Upper lobe of left lung (tissue), 6 donors: ENCODE measurements at regions not wholly inside any gene's neighbourhood (a gene's known extent, or its start where the extent isn't known, plus 50 kb on each side); places are given as distances from the start of the nearest gene placed in this dataset.

Experiments used
- ATAC-seq, 2 donors: fragments of 200-7000 bp; cut with Tn5 transposase; one replicate each; pipeline ENCODE4 v1.9.1; 2022; ENCODE audit warnings: mild to moderate bottlenecking in 2 of 2, moderate library complexity in 2 of 2; ENCODE audit not compliant: low FRiP score in 2 of 2
- DNase-seq, 2 donors: peaks; one replicate each; pipeline ENCODE4 v3.0.0-alpha.2; 2019 to 2020
- H3K27ac ChIP-seq, 4 donors: fragments of 200-600 bp; sonication (generic); one replicate each; pipeline ENCODE4 v1.5.1; 2016 to 2019
- H3K27me3 ChIP-seq, 4 donors: fragments of 200-600 bp; sonication (generic); one replicate each; pipeline ENCODE4 v1.5.1; 2017 to 2019
- H3K36me3 ChIP-seq, 4 donors: fragments of 200-600 bp; sonication (generic); one replicate each; pipeline ENCODE4 v1.5.1; 2016 to 2019
- H3K4me1 ChIP-seq, 4 donors: fragments of 200-600 bp; sonication (generic); one replicate each; pipeline ENCODE4 v1.5.1; 2018 to 2019
- H3K4me3 ChIP-seq, 4 donors: fragments of 200-600 bp; sonication (generic); one replicate each; pipeline ENCODE4 v1.5.1; 2017 to 2019; ENCODE audit warnings: mild to moderate bottlenecking in 2 of 4, moderate library complexity in 1 of 4
- H3K9me3 ChIP-seq, 4 donors: fragments of 200-600 bp; sonication (generic); one replicate each; pipeline ENCODE4 v1.5.1; 2018 to 2019
- CTCF ChIP-seq, 6 experiments: fragments of 450-650 bp in 4 of 6; fragments of 200-600 bp in 2 of 6; sonication (generic) in 2 of 6; IDR thresholded peaks; one replicate each; pipeline ENCODE4 v1.5.1; 2016 to 2019; ENCODE audit warnings: antibody characterized with exemption in 6 of 6
- EP300 ChIP-seq, 4 donors: sonication (generic); formaldehyde crosslinking; IDR thresholded peaks; one replicate each; pipeline ENCODE4 v1.5.1; 2017; ENCODE audit warnings: antibody characterized with exemption in 4 of 4, control low read depth in 2 of 4
- POLR2A ChIP-seq, 4 donors: fragments of 450-650 bp; IDR thresholded peaks; one replicate each; pipeline ENCODE4 v1.5.1; 2016 to 2017; ENCODE audit warnings: antibody characterized with exemption in 4 of 4, mild to moderate bottlenecking in 2 of 4
- POLR2AphosphoS5 ChIP-seq, 2 donors: sonication (generic); formaldehyde crosslinking; IDR thresholded peaks; one replicate each; pipeline ENCODE4 v1.5.1; 2017; ENCODE audit warnings: antibody characterized with exemption in 2 of 2
- WGBS, 2 donors: methylation state at CpG; one replicate each; pipeline ENCODE4 v1.1.5; 2017 to 2018; 5-methylcytosine and 5-hydroxymethylcytosine counted together
- donor health status: DM: no; HTN: no; CAD: no; lungs with moderate emphysema.
- donor health status: DM: no; HTN: yes; CAD: no; lungs with severe emphysema.

- DNase-seq (no peak), ATAC-seq (no peak)
- no peaks in the 10 kb centered on the region for H3K9me3 ChIP-seq
- H3K36me3 ChIP-seq = no peaks in the 10 kb centered on the region
- H3K4me3 ChIP-seq = no peak overlapping the region
- TF ChIP-seq CTCF (IDR thresholded peaks at IDR 0.05) = no peak
- TF ChIP-seq POLR2A (IDR thresholded peaks at IDR 0.05) = no peak
- no peak for TF ChIP-seq EP300 (IDR thresholded peaks at IDR 0.05)
- TF ChIP-seq POLR2AphosphoS5 (IDR thresholded peaks at IDR 0.05) = no peak
- WGBS, 2 donors = 70 to 71% methylated on average over 8 of the region's 8 CpGs
- H3K27me3 ChIP-seq = no peaks in the 10 kb centered on the region
- no peaks in the 10 kb centered on the region for H3K4me1 ChIP-seq
- no peak overlapping the region for H3K27ac ChIP-seq
These were observed 206.8 kb upstream of the FOXQ1 start for GRCh38 chr6:1104988-1105670.

- Histone ChIP-seq H3K4me1 (no peaks in the 10 kb centered on the region), H3K4me3 (no peak overlapping the region), H3K9me3 (no peaks in the 10 kb centered on the region), H3K27me3 (no peaks in the 10 kb centered on the region), H3K27ac (no peak overlapping the region), H3K36me3 (no peaks in the 10 kb centered on the region)
- DNase-seq (no peak), ATAC-seq (no peak)
- 51 to 54% methylated on average over 7 of the region's 7 CpGs for WGBS, 2 donors
- TF ChIP-seq EP300 (IDR thresholded peaks at IDR 0.05) = no peak
- no peak for TF ChIP-seq POLR2AphosphoS5 (IDR thresholded peaks at IDR 0.05)
- no peak for TF ChIP-seq CTCF (IDR thresholded peaks at IDR 0.05)
- no peak for TF ChIP-seq POLR2A (IDR thresholded peaks at IDR 0.05)
These were observed 207.8 kb upstream of the FOXQ1 start for GRCh38 chr6:1103945-1104623.

GRCh38 chr6:1103021-1103420, 208.9 kb upstream of the FOXQ1 start:
- Histone ChIP-seq H3K27ac (no peak overlapping the region), H3K36me3 (no peaks in the 10 kb centered on the region), H3K27me3 (no peaks in the 10 kb centered on the region), H3K4me3 (no peak overlapping the region), H3K9me3 (no peaks in the 10 kb centered on the region), H3K4me1 (no peaks in the 10 kb centered on the region)
- ATAC-seq (no peak), DNase-seq (no peak)
- WGBS, 2 donors = 79 to 87% methylated on average over 8 of the region's 8 CpGs
- TF ChIP-seq POLR2A (IDR thresholded peaks at IDR 0.05) (no peak), EP300 (IDR thresholded peaks at IDR 0.05) (no peak), POLR2AphosphoS5 (IDR thresholded peaks at IDR 0.05) (no peak), CTCF (IDR thresholded peaks at IDR 0.05) (no peak)

GRCh38 chr6:1100269-1100668, 211.6 kb upstream of the FOXQ1 start:
- 82 to 94% methylated on average over 8 of the region's 8 CpGs for WGBS, 2 donors
- DNase-seq (no peak), ATAC-seq (no peak)
- H3K4me1 ChIP-seq = no peaks in the 10 kb centered on the region
- TF ChIP-seq CTCF (IDR thresholded peaks at IDR 0.05) (no peak), EP300 (IDR thresholded peaks at IDR 0.05) (no peak), POLR2AphosphoS5 (IDR thresholded peaks at IDR 0.05) (no peak), POLR2A (IDR thresholded peaks at IDR 0.05) (no peak)
- no peaks in the 10 kb centered on the region for H3K36me3 ChIP-seq
- no peak overlapping the region for H3K27ac ChIP-seq
- H3K9me3 ChIP-seq = no peaks in the 10 kb centered on the region
- H3K4me3 ChIP-seq = no peak overlapping the region
- H3K27me3 ChIP-seq = no peaks in the 10 kb centered on the region

DNA sequence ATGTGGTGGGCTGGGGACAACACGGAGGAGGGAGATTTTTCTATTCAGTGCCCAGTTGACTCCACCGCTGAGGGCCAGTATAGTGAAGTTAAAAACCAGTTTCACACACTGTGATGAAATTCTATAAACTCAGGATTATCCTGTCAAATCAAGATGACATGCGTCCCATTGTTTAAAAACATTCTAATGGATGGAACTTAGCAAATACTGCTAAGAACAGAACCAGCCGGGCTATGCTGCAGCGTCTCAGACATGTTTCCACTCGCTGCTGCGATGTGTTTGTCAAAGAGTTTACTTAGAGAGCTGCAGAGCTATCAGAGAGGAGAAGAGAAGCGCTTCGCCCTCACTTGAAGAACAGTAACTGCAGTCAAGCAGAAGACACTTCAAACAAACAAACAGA, 212.6 kb upstream of the FOXQ1 start:
- no peaks in the 10 kb centered on the region for H3K9me3 ChIP-seq
- WGBS, 2 donors = 76 to 82% methylated on average over 9 of the region's 9 CpGs
- no peaks in the 10 kb centered on the region for H3K36me3 ChIP-seq
- H3K27me3 ChIP-seq = no peaks in the 10 kb centered on the region
- H3K4me3 ChIP-seq = no peak overlapping the region
- no peak overlapping the region for H3K27ac ChIP-seq
- no peak for ATAC-seq
- no peaks in the 10 kb centered on the region for H3K4me1 ChIP-seq
- no peak for DNase-seq
- no peak for TF ChIP-seq CTCF (IDR thresholded peaks at IDR 0.05)
- TF ChIP-seq EP300 (IDR thresholded peaks at IDR 0.05) = no peak
- TF ChIP-seq POLR2AphosphoS5 (IDR thresholded peaks at IDR 0.05) = no peak
- TF ChIP-seq POLR2A (IDR thresholded peaks at IDR 0.05) = no peak
